HG03045 (cell line): ENCODE measurements at regions not wholly inside any gene's neighbourhood (a gene's known extent, or its start where the extent isn't known, plus 50 kb on each side); places are given as distances from the start of the nearest gene placed in this dataset.
"Not testable (repeated sequence)": the region's sequence is repeated elsewhere in the genome, so short reads cannot be mapped to it uniquely, and the experiment has no call there.

Experiments
- ATAC-seq: cut with Tn5 transposase; IDR thresholded peaks from one replicate; pipeline ENCODE4 v1.9.1; 2021; ENCODE audit warnings: mild to moderate bottlenecking, moderate library complexity; ENCODE audit not compliant: unreplicated experiment

GRCh38 chr13:21872795-21873194, 201.9 kb downstream of the FGF9 start:
- no peak for ATAC-seq

DNA sequence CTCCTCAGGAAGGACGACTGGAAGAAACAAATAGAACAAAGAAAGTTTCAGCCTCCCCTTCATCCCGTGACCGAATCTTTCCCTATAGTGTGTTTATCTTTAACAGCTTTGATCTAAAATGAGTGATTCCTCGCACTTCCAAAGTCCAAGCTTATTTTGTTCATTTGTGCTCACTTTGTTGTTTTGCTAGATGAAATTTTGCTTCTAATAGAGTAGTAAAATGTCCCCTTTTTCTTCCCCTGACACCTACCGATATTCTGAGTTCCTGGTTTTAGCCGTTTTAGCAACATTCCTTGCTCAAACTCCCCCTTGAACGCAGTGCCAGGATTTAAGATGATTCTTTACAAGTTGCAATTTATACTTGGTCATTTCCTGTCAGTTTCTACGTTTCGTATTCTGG, 204.2 kb downstream of the FGF9 start:
- ATAC-seq = no peak

GRCh38 chr13:21879263-21879914, 208.5 kb downstream of the FGF9 start:
- no peak for ATAC-seq

- ATAC-seq = no peak
Observed at GRCh38 chr13:21882766-21883165, 211.9 kb downstream of the FGF9 start.

- ATAC-seq = no peak
Observed at GRCh38 chr13:21883713-21884112, 212.8 kb downstream of the FGF9 start.

DNA sequence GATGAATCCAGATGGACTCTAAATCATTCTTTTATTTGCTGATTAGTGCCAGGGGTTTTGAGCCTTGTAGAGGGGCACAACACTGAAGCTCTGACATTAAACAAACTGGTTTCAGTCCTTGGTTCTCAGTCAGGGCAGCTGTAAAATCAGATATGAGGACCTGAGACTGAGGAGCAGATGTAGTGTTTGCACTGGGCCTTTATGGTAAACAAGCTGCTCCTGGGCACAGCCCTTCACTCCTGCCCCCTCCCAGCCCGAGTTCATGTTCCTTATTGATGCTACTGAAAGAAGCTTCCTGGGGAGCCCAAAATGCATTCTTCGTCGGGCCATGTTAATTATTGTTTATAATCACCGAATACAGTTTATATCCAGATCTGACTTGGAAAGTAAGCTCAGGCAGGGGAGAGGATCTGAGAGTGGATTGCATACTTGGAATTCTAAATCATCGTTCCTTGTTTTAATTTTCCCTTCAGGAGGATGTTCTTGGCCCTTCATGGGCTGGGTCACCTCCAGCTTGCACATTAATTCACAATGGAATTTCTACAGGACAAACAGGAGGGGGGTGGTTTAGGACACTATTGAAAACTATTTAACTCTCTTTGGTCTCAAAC, 213.5 kb downstream of the FGF9 start:
- ATAC-seq = no peak

DNA sequence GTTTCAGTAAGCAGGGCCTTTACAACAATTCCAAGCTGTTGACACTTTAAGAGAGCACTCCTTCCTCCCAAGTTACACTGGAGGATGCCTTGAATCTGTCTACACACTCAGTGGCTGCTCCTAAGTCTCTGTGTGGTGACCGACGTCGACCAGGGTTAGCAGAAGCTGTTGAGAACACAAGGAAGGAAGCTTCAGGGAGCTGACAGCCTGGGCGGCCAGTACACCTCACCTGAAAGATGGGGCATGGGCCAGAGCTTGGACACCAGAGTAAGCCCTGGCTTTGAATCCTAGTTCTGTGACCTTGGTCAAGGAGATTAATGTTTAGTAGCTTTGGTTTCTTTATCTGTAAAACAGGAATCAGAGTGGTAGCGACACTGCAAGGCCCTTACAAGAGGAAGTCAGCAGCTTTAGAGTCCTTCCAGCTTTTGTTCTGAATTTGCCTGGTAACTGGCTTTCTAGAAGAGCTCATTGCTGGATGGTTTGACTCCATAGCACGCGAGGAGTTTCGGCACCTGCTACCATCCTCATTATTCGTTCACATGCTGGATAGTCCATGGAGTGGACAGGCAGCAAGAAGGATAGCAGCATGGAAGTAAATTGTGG, 214.2 kb downstream of the FGF9 start:
- ATAC-seq = no peak

DNA sequence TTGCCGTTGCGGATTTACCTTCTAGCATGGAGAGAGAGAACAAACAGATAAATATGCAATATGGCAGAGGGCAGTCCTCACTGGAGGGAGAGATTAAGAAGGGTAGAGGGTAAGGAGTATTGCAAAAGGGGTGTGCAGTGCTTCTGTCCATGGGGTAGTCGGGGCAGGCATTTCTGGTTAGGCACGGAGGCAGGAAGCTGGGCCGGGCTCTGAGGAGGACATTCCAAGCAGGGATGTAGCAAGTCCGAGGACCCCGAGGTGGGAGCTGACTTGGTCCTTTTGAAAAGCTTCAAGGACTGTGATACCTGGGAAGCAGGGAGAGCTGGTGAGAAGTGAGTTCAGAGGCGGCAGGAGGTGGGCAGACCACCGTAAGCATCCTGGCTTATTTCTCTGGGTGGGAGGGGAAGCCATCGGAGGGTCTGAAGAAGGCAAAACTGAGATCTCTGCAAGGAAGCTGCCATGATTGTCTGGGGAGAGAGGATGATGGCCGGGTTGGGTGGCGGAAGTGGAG, 214.9 kb downstream of the FGF9 start:
- no peak for ATAC-seq

GRCh38 chr13:21889651-21890050, 218.8 kb downstream of the FGF9 start:
- ATAC-seq = no peak

DNA sequence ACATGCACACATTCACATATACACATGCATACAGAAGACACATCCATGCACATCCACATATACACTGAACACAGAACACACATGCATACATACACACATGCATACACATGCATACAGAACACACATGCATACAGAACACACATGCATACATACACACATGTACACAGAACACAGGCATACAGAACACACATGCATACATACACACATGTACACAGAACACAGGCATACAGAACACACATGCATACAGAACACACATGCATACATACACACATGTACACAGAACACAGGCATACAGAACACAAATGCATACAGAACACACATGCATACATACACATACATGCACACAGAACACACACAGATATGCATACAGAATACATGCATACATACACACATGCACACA, 219.3 kb downstream of the FGF9 start:
- not testable (repeated sequence) for ATAC-seq

GRCh38 chr13:21894091-21894490, 223.2 kb downstream of the FGF9 start:
- no peak for ATAC-seq

GRCh38 chr13:21894703-21895699, 224.1 kb downstream of the FGF9 start:
- no peak for ATAC-seq

DNA sequence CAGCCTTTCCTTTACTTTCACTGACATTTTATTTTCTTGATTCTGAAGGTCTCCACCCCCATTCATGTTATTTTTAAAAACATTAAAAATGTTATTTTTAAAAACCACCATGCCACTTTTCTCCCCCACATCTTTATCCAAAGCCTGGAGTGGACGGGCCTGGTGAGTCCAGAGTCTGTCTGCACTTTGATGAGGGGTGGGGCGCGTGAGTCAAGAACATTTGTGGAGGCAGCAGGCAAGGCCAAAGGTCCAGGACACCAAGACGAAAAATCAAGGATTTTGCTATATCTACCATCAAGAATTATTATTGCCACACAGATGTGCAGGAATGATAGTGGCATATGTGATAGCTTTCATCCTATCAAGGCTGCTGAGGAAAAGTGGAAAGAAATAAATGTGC, 224.9 kb downstream of the FGF9 start:
- no peak for ATAC-seq

DNA sequence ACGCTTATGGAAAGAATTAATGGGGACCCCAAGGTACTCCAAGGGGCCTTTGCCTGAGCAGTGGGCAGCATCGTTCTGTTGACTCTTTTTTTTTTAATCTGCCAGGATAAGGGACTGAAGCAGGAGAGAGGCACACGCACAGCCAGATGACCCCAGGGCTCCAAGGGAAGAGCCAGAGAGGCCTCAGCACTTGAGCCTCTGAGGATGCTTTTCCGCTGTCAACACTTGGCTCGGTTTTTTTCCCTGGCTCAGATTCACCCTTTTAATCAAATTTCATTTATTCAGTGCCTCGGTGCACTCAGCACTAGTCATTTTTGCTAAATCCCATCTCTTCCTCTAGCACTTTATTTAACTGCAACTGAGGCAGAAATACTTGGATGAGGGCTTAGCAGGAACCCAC, 226.3 kb downstream of the FGF9 start:
- no peak for ATAC-seq

DNA sequence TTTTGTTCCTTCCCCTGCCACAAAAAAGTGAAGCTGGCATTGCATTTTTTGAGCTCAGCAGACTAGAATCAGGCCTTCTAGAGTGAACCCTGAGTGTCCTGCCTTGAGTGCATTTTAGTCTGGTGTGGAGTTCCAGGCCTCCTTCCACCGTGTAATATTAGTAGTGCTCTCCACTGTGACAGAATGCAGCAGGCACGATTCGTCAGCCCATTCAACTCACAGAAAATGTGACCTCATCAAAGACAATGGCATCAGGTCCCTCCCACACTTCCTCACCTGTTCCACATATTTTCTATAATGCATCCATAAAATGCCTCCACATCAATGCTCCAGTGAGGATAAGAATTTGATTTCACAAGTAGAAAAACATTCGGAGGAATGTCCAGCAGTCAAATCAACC, 227.6 kb downstream of the FGF9 start:
- no peak for ATAC-seq

- no peak for ATAC-seq
Observed at GRCh38 chr13:21898945-21899344, 228.1 kb downstream of the FGF9 start.

- ATAC-seq = no peak
Observed at GRCh38 chr13:21901336-21901735, 230.5 kb downstream of the FGF9 start.

DNA sequence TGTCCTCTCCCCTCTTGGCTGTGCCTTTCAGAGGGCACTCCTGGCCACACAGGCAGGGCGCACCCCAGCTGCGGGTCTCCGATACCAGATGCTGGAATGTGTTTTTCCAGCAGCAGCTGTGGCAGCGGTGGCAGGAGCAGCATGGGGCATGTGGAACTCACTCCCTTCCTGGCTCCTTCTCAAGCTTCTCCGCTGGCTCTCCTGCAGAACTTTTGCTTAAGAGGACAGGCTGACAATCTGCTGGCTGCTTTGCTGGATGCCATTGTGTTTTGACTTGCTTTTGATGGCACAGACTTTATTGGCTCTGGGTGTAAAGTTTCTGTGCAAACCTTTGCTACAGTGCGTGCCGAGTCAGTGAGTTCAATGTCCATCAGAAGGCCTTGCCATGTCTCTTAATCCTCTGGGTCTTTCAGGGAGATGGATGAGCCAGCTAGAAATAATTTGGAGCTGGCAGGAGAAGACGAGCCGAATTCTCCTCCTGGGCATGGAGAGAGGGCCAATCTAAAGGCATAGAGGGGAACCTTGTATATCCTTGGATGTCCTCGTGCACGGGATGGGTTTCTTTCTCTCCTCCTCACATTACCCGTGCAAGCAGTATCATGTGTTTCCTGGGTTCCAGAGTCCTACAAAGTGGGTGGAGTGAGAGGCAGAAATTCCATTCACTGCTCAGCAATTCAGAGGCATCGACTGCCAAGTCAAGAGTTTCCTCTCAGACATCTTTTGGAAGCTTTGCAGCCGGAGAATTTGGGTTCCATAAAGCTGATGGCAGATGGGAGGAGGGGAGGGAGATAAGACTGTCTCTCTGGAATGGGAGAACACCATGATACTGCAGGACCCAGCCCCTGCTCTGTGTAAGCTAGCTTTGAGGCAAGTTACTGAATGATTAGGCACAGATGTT, 231.2 kb downstream of the FGF9 start:
- ATAC-seq = no peak

- ATAC-seq = no peak
Observed at GRCh38 chr13:21902709-21903098, 231.8 kb downstream of the FGF9 start.

DNA sequence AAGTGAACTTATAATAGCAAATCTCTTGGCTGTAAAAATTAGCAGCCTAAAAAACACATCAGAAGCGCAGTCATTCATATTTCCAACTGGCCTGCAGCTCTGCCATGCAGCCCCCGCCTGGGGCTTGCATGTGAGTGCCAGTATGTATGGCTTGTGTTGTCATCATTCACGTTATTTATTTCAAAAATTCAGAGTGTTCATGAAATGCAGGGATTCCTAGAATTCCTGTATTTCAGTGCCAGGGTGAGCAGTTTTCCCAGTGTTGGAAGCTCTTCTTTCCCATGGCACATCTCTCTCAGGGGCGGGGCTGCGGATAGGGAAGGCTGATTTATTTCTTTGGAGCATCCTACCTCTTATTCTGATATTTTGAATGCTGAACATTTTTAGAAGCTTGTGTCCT, 234.6 kb downstream of the FGF9 start:
- no peak for ATAC-seq
